HS-27A (cell line): ENCODE measurements at regions not wholly inside any gene's neighbourhood (a gene's known extent, or its start where the extent isn't known, plus 50 kb on each side); places are given as distances from the start of the nearest gene placed in this dataset.

Source experiments
- DNase-seq: peaks from one replicate; pipeline ENCODE4 v3.0.0-alpha.2; 2012; ENCODE audit warnings: low read depth, missing footprints

- no peak for DNase-seq
Observed at GRCh38 chr2:15808204-15808910, 132.0 kb upstream of the MYCN start.

- no peak for DNase-seq
Observed at GRCh38 chr2:15808944-15809343, 131.4 kb upstream of the MYCN start.

- DNase-seq = no peak
Observed at GRCh38 chr2:15809404-15809803, 130.9 kb upstream of the MYCN start.

- no peak for DNase-seq
Observed at GRCh38 chr2:15810477-15811150, 129.7 kb upstream of the MYCN start.

- no peak for DNase-seq
Observed at GRCh38 chr2:15811367-15811766, 129.0 kb upstream of the MYCN start.

GRCh38 chr2:15812187-15812780, 128.1 kb upstream of the MYCN start:
- DNase-seq = no peak

GRCh38 chr2:15813481-15814266, 126.7 kb upstream of the MYCN start:
- no peak for DNase-seq

- no peak for DNase-seq
Observed at GRCh38 chr2:15814403-15814802, 125.9 kb upstream of the MYCN start.

- DNase-seq = no peak
Observed at GRCh38 chr2:15814946-15815345, 125.4 kb upstream of the MYCN start.

GRCh38 chr2:15816226-15816625, 124.1 kb upstream of the MYCN start:
- DNase-seq = no peak

- DNase-seq = no peak
Observed at GRCh38 chr2:15816674-15817406, 123.5 kb upstream of the MYCN start.

GRCh38 chr2:15817748-15818147, 122.6 kb upstream of the MYCN start:
- DNase-seq = no peak

GRCh38 chr2:15818318-15818753, 122.0 kb upstream of the MYCN start:
- DNase-seq = no peak

- DNase-seq = no peak
Observed at GRCh38 chr2:15818881-15819280, 121.5 kb upstream of the MYCN start.

- no peak for DNase-seq
Observed at GRCh38 chr2:15819562-15820256, 120.6 kb upstream of the MYCN start.

- DNase-seq = no peak
Observed at GRCh38 chr2:15820257-15820566, 120.1 kb upstream of the MYCN start.

- DNase-seq = no peak
Observed at GRCh38 chr2:15820927-15821326, 119.4 kb upstream of the MYCN start.

GRCh38 chr2:15822151-15823044, 118.0 kb upstream of the MYCN start:
- DNase-seq = no peak

- no peak for DNase-seq
Observed at GRCh38 chr2:15823459-15824396, 116.6 kb upstream of the MYCN start.
